ENCODE measurements at regions not wholly inside any gene's neighbourhood (a gene's known extent, or its start where the extent isn't known, plus 50 kb on each side); places are given as distances from the start of the nearest gene placed in this dataset.

DNA sequence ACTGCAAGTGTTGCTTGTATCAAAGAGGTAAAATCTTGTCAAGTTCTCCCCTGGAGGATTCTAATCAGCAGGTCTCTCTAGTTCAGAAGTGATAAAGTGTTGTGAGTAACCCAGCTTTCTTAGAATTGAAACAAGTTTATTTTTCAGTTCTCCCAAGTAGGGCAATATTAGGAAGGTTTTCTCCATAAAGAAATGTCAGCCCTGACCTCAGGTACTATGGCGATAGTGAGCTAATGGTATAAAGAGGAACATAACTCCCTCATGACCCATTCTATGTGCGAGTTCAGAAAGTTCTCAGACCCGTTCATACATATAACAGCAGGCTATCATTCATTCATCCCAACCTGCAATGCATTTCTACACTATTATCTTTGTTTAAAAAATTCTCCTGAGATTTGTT, 421.1 kb upstream of the SETBP1 start:
- TF ChIP-seq EZH2 (IDR thresholded peaks at IDR 0.05; ENCODE audit: insufficient read depth, low read length) = no peak
- TF ChIP-seq CTCF (IDR thresholded peaks at IDR 0.05; ENCODE audit: insufficient read depth, low read depth, low read length) = no peak
